NOMO-1 treated with dmso at 0.1 percent for 144 hours (cell line): ENCODE measurements at regions not wholly inside any gene's neighbourhood (a gene's known extent, or its start where the extent isn't known, plus 50 kb on each side); places are given as distances from the start of the nearest gene placed in this dataset.

ENCODE experiments used
- DNase-seq: peaks from one replicate; lab custom pipeline; 2025; ENCODE audit not compliant: unreplicated experiment; lab: John Stamatoyannopoulos, UW

DNA sequence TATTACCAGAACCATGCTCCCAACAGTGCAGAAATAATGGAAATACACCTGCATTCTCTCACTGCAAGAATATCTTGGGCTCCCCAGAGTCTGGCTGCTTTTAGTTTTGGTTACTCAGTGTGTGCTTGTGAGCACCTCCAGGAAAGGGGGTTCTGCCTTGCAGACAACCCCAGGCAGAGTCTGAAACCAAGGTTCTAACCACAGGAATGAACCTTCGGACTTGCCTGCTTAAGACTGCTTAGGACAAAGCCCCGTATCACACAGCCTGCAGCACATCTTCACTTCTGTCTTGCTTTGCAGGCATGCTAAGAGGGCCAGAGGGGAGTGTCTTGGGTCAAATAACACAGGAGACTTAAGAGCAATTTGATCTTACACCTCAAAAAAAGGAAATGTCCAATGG lies 94.8 kb upstream of the SPATA31C2 start:
- DNase-seq = no peak

DNA sequence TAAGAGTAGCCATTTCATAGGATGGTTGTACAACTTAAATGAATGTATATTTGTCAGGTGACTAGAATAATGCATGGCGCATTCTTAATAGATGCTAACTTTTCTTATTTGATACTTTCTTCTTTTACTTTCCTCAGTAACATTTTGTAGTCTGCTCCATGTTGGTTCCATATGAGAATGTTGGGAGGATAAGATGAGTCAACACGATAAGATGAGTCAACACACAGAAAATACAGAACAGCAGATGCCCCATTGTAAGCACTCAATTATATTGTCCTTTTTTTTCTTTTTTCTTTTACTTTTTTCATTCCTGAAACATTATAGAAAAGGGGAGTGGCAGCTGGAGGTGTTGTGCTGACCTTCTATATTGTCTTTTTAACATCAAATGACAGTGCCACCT lies 92.3 kb upstream of the SPATA31C2 start:
- DNase-seq = no peak

GRCh38 chr9:88229434-88229833 lies 91.2 kb upstream of the SPATA31C2 start:
- no peak for DNase-seq

GRCh38 chr9:88224938-88225337 lies 86.7 kb upstream of the SPATA31C2 start:
- no peak for DNase-seq

DNA sequence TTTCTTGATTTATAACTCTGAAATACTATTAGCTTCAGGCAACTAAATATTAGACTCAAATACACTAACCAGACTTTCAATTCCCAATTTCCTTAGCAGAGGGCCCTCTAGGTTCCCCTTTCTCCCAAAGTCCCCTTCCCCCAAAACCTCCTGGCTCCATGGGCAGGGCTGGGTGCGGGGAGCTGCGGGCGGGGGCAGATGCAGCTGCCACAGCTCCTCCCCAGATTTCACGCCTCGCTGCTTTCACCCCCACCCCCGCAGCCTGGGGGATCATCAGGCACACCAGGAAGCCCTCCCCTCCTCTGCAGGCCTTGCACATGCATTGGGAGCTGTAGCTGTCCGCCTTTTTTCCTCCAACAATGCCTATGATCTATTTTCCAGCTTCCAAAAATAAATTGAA lies 82.8 kb upstream of the SPATA31C2 start:
- DNase-seq = no peak

GRCh38 chr9:88220652-88221051 lies 82.4 kb upstream of the SPATA31C2 start:
- no peak for DNase-seq

- no peak for DNase-seq
Observed at GRCh38 chr9:88219601-88220000, 81.3 kb upstream of the SPATA31C2 start.

DNA sequence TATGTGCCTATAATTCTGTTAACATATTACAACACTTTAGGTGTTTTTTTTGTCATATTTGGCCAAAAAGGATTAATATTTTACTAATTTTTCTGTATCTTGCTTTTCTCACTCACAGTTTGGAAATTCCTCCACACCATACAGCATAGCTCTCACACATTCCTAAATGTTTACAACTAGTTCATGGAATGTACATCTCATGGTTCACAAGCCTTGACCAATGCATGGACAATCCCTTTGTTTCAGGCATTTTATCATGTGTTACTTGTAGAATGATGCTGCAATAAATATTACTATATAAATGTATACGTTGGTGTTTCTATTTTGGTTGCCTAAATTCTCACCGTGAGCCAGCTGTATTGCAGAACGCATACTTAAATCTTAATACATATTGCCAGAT lies 80.5 kb upstream of the SPATA31C2 start:
- DNase-seq = no peak

DNA sequence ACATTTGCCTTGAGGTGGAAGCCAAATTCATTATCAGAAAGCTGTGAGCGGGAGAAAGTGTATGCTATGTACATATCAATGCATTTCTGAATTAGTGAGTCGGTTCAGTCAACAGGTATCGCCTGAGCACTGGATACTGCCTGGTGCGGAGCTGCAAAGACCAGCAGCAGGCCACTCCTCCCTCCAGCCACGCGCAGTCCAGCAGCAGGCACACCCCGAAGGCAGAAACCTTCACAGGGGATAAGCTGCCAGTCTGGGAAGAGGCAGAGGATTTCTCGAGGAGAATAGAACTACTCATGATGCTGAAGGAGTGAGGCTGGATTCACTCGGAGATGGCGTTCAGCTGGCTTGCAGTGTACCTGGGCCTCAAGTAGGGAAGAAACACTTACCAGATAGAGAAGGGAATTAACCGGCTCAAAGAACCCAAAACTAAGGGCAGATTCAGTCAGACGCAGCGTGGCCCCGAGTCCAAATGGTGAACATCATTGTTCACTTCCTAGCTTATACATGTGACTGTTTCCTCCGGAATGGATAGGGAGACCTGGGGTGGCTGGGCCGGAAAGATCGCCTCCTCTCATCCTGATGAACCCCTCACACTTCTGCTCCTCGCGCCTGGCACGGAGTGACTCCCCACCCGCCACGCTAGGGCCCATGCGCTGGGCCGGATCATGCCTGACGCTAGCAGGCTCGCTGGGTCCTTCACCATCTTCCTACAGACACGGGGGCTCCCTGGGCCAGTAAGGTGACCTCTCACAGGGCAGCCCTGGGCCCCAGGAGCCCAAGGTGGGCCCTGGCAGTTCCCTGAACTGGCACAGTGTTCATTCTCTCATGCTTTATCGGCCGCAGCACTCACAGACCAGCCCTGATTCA lies 78.1 kb upstream of the SPATA31C2 start:
- DNase-seq = no peak

GRCh38 chr9:88215196-88216125 lies 77.2 kb upstream of the SPATA31C2 start:
- DNase-seq = no peak

GRCh38 chr9:88202321-88202720 lies 64.0 kb upstream of the SPATA31C2 start:
- DNase-seq = no peak

- no peak for DNase-seq
Observed at GRCh38 chr9:88198341-88198807, 60.1 kb upstream of the SPATA31C2 start.

GRCh38 chr9:88197781-88198340 lies 59.6 kb upstream of the SPATA31C2 start:
- DNase-seq = no peak

- DNase-seq = no peak
Observed at GRCh38 chr9:88197016-88197415, 58.7 kb upstream of the SPATA31C2 start.

GRCh38 chr9:88196142-88196790 lies 58.0 kb upstream of the SPATA31C2 start:
- no peak for DNase-seq

GRCh38 chr9:88193766-88194165 lies 55.5 kb upstream of the SPATA31C2 start:
- DNase-seq = no peak

- DNase-seq = no peak
Observed at GRCh38 chr9:88191456-88191855, 53.2 kb upstream of the SPATA31C2 start.

- no peak for DNase-seq
Observed at GRCh38 chr9:88189371-88189770, 51.1 kb upstream of the SPATA31C2 start.
